Stimulated activated CD4-positive, alpha-beta T cell treated with anti-CD3 and anti-CD28 coated beads, TNF-alpha, amount 100 ng/mL, for 1 hour (primary cell): ENCODE measurements at regions not wholly inside any gene's neighbourhood (a gene's known extent, or its start where the extent isn't known, plus 50 kb on each side); places are given as distances from the start of the nearest gene placed in this dataset.

Experiments used
- DNase-seq, 3 donors: peaks; one replicate each; pipeline ENCODE4 v3.0.0-alpha.2; 2020; ENCODE audit warnings: low read depth in 3 of 3, low spot score in 1 of 3

GRCh38 chr2:144244938-144245337, 275.0 kb downstream of the ZEB2 start:
- DNase-seq: no peak

- no peak for DNase-seq
These were observed 277.6 kb downstream of the ZEB2 start for GRCh38 chr2:144242311-144242710.

GRCh38 chr2:144241801-144242200, 278.1 kb downstream of the ZEB2 start:
- DNase-seq: no peak

- DNase-seq: no peak
These were observed 279.1 kb downstream of the ZEB2 start for GRCh38 chr2:144240656-144241339.

GRCh38 chr2:144239726-144240125, 280.2 kb downstream of the ZEB2 start:
- no peak for DNase-seq

GRCh38 chr2:144239306-144239705, 280.6 kb downstream of the ZEB2 start:
- no peak for DNase-seq

GRCh38 chr2:144237830-144238627, 281.9 kb downstream of the ZEB2 start:
- DNase-seq: no peak

GRCh38 chr2:144237108-144237507, 282.8 kb downstream of the ZEB2 start:
- no peak for DNase-seq

- DNase-seq: no peak
These were observed 284.9 kb downstream of the ZEB2 start for GRCh38 chr2:144235050-144235449.

GRCh38 chr2:144234542-144234871, 285.4 kb downstream of the ZEB2 start:
- no peak for DNase-seq

- DNase-seq: no peak
These were observed 286.0 kb downstream of the ZEB2 start for GRCh38 chr2:144233733-144234541.

- DNase-seq: no peak
These were observed 286.6 kb downstream of the ZEB2 start for GRCh38 chr2:144233317-144233716.

GRCh38 chr2:144230448-144231085, 289.4 kb downstream of the ZEB2 start:
- no peak for DNase-seq

GRCh38 chr2:144230033-144230432, 289.9 kb downstream of the ZEB2 start:
- DNase-seq: no peak

- no peak for DNase-seq
These were observed 290.6 kb downstream of the ZEB2 start for GRCh38 chr2:144229296-144229695.

GRCh38 chr2:144227427-144228105, 292.4 kb downstream of the ZEB2 start:
- no peak for DNase-seq

- no peak for DNase-seq
These were observed 294.8 kb downstream of the ZEB2 start for GRCh38 chr2:144225076-144225475.

- DNase-seq: no peak
These were observed 295.4 kb downstream of the ZEB2 start for GRCh38 chr2:144224472-144224871.

GRCh38 chr2:144219979-144220378, 299.9 kb downstream of the ZEB2 start:
- no peak for DNase-seq

GRCh38 chr2:144217853-144218633, 301.9 kb downstream of the ZEB2 start:
- no peak for DNase-seq
